Astrocyte (in vitro differentiated cells and primary cell): ENCODE measurements at regions not wholly inside any gene's neighbourhood (a gene's known extent, or its start where the extent isn't known, plus 50 kb on each side); places are given as distances from the start of the nearest gene placed in this dataset.

Experiments used
- DNase-seq: peaks from one replicate; pipeline ENCODE4 v3.0.0-alpha.2; 2010; ENCODE audit warnings: low read depth
- FAIRE-seq: peaks from 2 replicates; lab custom pipeline; 2011; peaks lifted over from hg19 to GRCh38; lab: Jason Lieb, UNC
- H2AFZ ChIP-seq: 2 replicates; pipeline ENCODE4 v1.6.0; 2012; ENCODE audit warnings: low read depth, low read length, inconsistent platforms
- H3K27ac ChIP-seq: 2 replicates; pipeline ENCODE4 v1.5.1; 2011; ENCODE audit warnings: low read depth, low read length, inconsistent platforms
- H3K27me3 ChIP-seq: 2 replicates; pipeline ENCODE4 v1.6.0; 2011; ENCODE audit warnings: low read length, inconsistent platforms; ENCODE audit not compliant: insufficient read depth
- H3K36me3 ChIP-seq: 2 replicates; pipeline ENCODE4 v1.5.1; 2011; ENCODE audit warnings: low read length, inconsistent platforms; ENCODE audit not compliant: insufficient read depth
- H3K4me1 ChIP-seq: 2 replicates; pipeline ENCODE4 v1.5.1; 2011; ENCODE audit warnings: low read length, inconsistent platforms; ENCODE audit not compliant: insufficient read depth
- H3K4me2 ChIP-seq: 2 replicates; pipeline ENCODE4 v1.6.0; 2012; ENCODE audit warnings: low read length, inconsistent platforms
- H3K4me3 ChIP-seq: 2 replicates; pipeline ENCODE4 v1.5.1; 2011; ENCODE audit warnings: low read depth, mild to moderate bottlenecking, low read length, inconsistent platforms; ENCODE audit not compliant: insufficient read depth
- H3K79me2 ChIP-seq: 2 replicates; pipeline ENCODE4 v1.6.0; 2012; ENCODE audit warnings: mild to moderate bottlenecking, low read length, inconsistent platforms; ENCODE audit not compliant: insufficient read depth
- H3K9ac ChIP-seq: 2 replicates; pipeline ENCODE4 v1.6.0; 2012; ENCODE audit warnings: mild to moderate bottlenecking, low read length, inconsistent platforms
- H3K9me3 ChIP-seq: 2 replicates; pipeline ENCODE4 v1.5.1; 2012; ENCODE audit warnings: low read depth, mild to moderate bottlenecking, low read length, inconsistent platforms; ENCODE audit not compliant: insufficient read depth
- H4K20me1 ChIP-seq: 2 replicates; pipeline ENCODE4 v1.6.0; 2012; ENCODE audit warnings: low read length, inconsistent platforms; ENCODE audit not compliant: insufficient read depth
- H3K27ac Mint-ChIP-seq: one replicate; pipeline ENCODE4 v1.8.0; 2021; ENCODE audit warnings: mild to moderate bottlenecking, mixed read lengths; ENCODE audit not compliant: unreplicated experiment
- H3K27me3 Mint-ChIP-seq: one replicate; pipeline ENCODE4 v1.8.0; 2021; ENCODE audit warnings: low read depth, mixed read lengths; ENCODE audit not compliant: unreplicated experiment
- H3K36me3 Mint-ChIP-seq: one replicate; pipeline ENCODE4 v1.8.0; 2021; ENCODE audit warnings: low read depth, mixed read lengths; ENCODE audit not compliant: unreplicated experiment
- H3K4me1 Mint-ChIP-seq: one replicate; pipeline ENCODE4 v1.8.0; 2021; ENCODE audit warnings: low read depth, mixed read lengths; ENCODE audit not compliant: unreplicated experiment
- H3K4me3 Mint-ChIP-seq: one replicate; pipeline ENCODE4 v1.8.0; 2021; ENCODE audit warnings: mild to moderate bottlenecking, moderate library complexity, mixed read lengths; ENCODE audit not compliant: unreplicated experiment
- H3K9me3 Mint-ChIP-seq: one replicate; pipeline ENCODE4 v1.8.0; 2021; ENCODE audit warnings: mild to moderate bottlenecking, mixed read lengths; ENCODE audit not compliant: unreplicated experiment
- EZH2 ChIP-seq: IDR thresholded peaks from 2 replicates; pipeline ENCODE4 v1.6.1; 2012; ENCODE audit warnings: mild to moderate bottlenecking, low read length, inconsistent platforms; ENCODE audit not compliant: insufficient read depth
- TF ChIP-seq, protein P1 (sequence below): IDR thresholded peaks from 2 replicates; pipeline ENCODE4 v1.5.1; 2011; ENCODE audit warnings: low read depth, mild to moderate bottlenecking, inconsistent platforms, low read length, moderate library complexity; ENCODE audit not compliant: insufficient read depth

DNA sequence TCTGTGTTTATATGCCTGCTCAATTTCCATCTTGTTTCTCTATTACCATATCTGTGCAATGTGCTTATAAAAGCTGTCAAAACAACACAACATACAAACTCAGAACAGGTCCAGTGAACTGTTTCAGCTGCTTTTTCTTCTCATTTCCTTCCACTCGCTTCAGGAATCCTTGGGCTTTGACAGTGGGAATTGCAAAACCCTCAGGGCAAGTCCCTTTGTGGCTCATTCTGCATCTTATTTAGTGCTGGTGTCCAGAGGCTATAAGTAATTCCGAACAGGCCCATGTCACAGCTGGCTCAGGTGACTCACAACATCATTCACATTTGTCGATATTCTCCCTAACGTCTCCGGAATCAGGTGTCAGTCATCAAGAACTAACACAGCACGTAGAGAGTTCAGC, 309.9 kb upstream of the ZNF521 start:
- no peaks in the 10 kb centered on the region for H4K20me1 ChIP-seq
- no peaks in the 10 kb centered on the region for H3K4me1 ChIP-seq
- H2AFZ ChIP-seq, result no peak overlapping the region
- Mint-ChIP-seq H3K36me3 (no peaks in the 10 kb centered on the region), H3K9me3 (no peaks in the 10 kb centered on the region), H3K27me3 (no peaks in the 10 kb centered on the region), H3K4me3 (no peak overlapping the region), H3K4me1 (peaks cover 14% of the 10 kb centered on the region), H3K27ac (no peak overlapping the region)
- TF ChIP-seq EZH2, result no peak
- TF ChIP-seq, protein P1, sequence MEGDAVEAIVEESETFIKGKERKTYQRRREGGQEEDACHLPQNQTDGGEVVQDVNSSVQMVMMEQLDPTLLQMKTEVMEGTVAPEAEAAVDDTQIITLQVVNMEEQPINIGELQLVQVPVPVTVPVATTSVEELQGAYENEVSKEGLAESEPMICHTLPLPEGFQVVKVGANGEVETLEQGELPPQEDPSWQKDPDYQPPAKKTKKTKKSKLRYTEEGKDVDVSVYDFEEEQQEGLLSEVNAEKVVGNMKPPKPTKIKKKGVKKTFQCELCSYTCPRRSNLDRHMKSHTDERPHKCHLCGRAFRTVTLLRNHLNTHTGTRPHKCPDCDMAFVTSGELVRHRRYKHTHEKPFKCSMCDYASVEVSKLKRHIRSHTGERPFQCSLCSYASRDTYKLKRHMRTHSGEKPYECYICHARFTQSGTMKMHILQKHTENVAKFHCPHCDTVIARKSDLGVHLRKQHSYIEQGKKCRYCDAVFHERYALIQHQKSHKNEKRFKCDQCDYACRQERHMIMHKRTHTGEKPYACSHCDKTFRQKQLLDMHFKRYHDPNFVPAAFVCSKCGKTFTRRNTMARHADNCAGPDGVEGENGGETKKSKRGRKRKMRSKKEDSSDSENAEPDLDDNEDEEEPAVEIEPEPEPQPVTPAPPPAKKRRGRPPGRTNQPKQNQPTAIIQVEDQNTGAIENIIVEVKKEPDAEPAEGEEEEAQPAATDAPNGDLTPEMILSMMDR, result no peak
- FAIRE-seq (no peak), DNase-seq (no peak)
- H3K4me3 ChIP-seq, result no peak overlapping the region
- no peak overlapping the region for H3K9ac ChIP-seq
- no peaks in the 10 kb centered on the region for H3K79me2 ChIP-seq
- no peaks in the 10 kb centered on the region for H3K27me3 ChIP-seq
- H3K9me3 ChIP-seq, result no peaks in the 10 kb centered on the region
- H3K4me2 ChIP-seq, result no peak overlapping the region
- H3K36me3 ChIP-seq, result no peaks in the 10 kb centered on the region
- H3K27ac ChIP-seq, result no peak overlapping the region

DNA sequence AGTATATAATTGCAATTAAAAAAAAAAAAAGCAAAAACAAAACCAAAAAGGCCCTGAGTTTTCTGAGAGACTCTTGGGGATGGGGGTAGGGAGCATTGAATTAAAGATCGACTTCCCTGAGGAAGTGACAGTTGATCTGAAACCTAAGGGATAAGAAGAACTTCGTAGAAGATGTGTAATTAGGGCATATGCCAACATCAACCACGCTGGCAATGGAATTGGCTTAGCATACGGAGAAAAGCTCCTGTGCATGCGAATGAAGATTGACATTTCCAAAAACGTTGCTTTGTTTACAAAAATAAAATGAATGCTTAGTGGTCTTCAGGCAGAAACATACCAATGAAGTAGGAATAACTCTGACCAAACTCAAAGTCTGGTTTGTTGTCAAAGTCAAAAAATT, 307.6 kb upstream of the ZNF521 start:
- Histone ChIP-seq H3K36me3 (no peaks in the 10 kb centered on the region), H3K4me3 (no peak overlapping the region), H3K79me2 (no peaks in the 10 kb centered on the region), H3K4me2 (no peak overlapping the region), H3K9ac (no peak overlapping the region), H2AFZ (no peak overlapping the region), H4K20me1 (no peaks in the 10 kb centered on the region), H3K27me3 (no peaks in the 10 kb centered on the region), H3K9me3 (no peaks in the 10 kb centered on the region), H3K27ac (no peak overlapping the region), H3K4me1 (no peaks in the 10 kb centered on the region)
- Mint-ChIP-seq H3K36me3 (no peaks in the 10 kb centered on the region), H3K4me3 (no peak overlapping the region), H3K27me3 (no peaks in the 10 kb centered on the region), H3K4me1 (peaks cover 14% of the 10 kb centered on the region), H3K27ac (no peak overlapping the region), H3K9me3 (no peaks in the 10 kb centered on the region)
- no peak for FAIRE-seq
- TF ChIP-seq, protein P1, result no peak
- no peak for TF ChIP-seq EZH2
- no peak for DNase-seq

DNA sequence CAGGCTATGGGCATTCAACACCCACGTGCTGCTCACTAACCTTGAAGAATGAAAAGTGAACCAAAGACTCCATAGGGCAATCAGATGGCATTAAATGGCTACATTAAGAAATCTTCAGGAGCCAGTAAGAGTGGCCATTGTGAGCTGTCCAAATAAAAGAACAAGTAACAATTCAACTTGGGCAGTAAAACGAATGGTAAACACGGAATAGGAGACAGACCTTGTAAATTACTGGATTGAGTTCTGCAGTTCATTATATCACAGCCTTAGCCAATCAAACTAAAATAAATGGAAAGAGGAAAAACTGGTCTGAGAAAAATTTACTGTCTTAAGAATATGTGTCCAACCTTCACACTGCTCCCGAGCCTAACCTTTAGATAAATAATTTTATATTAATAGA, 306.5 kb upstream of the ZNF521 start:
- no peak overlapping the region for H2AFZ ChIP-seq
- DNase-seq (no peak), FAIRE-seq (no peak)
- no peaks in the 10 kb centered on the region for H3K36me3 ChIP-seq
- no peak overlapping the region for H3K4me2 ChIP-seq
- H3K4me1 Mint-ChIP-seq, result peaks cover 14% of the 10 kb centered on the region
- no peaks in the 10 kb centered on the region for H3K9me3 ChIP-seq
- H3K36me3 Mint-ChIP-seq, result no peaks in the 10 kb centered on the region
- TF ChIP-seq, protein P1, result no peak
- TF ChIP-seq EZH2, result no peak
- no peak overlapping the region for H3K4me3 Mint-ChIP-seq
- H4K20me1 ChIP-seq, result no peaks in the 10 kb centered on the region
- no peaks in the 10 kb centered on the region for H3K27me3 Mint-ChIP-seq
- no peaks in the 10 kb centered on the region for H3K9me3 Mint-ChIP-seq
- H3K9ac ChIP-seq, result no peak overlapping the region
- H3K79me2 ChIP-seq, result no peaks in the 10 kb centered on the region
- no peak overlapping the region for H3K27ac ChIP-seq
- H3K4me1 ChIP-seq, result no peaks in the 10 kb centered on the region
- H3K27ac Mint-ChIP-seq, result no peak overlapping the region
- H3K27me3 ChIP-seq, result no peaks in the 10 kb centered on the region
- H3K4me3 ChIP-seq, result no peak overlapping the region
